ENCODE measurements at regions not wholly inside any gene's neighbourhood (a gene's known extent, or its start where the extent isn't known, plus 50 kb on each side); places are given as distances from the start of the nearest gene placed in this dataset.

DNA sequence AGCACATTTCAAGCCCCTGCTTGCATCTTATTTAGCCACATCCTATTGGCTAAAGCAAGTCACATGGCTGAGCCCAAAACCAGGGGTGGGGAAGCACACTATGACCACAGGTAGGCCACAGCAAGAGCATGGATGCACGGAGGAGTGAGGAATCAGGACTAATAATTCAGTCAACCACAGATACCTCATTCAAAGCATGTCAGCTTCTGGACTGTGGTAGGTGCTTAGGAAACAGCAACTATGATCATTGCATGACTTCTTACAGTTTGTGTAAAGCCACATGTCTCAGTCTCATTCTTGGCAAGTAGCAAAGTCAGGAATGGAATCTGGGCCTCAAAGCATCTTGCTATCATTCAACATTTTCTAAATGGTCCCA is 79.0 kb upstream of the EMX2 start:
- H3K36me3 ChIP-seq (replicated peaks in 1 of 2; ENCODE audit: control insufficient read depth in 1 of 2, insufficient read depth in 2 of 2, low read length in 2 of 2): no peaks in the 10 kb centered on the region
- no peaks in the 10 kb centered on the region for H3K9me3 ChIP-seq (ENCODE audit: low read length)
- no peak for TF ChIP-seq ZNF367 (CRISPR knock-in tag; IDR thresholded peaks at IDR 0.05; ENCODE audit: borderline replicate concordance)
- TF ChIP-seq PCBP2 (optimal IDR thresholded peaks at IDR 0.05; ENCODE audit: low read depth, low read length, poor library complexity, severe bottlenecking): no peak
- no peak for TF ChIP-seq ZNF331 (CRISPR knock-in tag; IDR thresholded peaks at IDR 0.05)
- TF ChIP-seq, protein P1, sequence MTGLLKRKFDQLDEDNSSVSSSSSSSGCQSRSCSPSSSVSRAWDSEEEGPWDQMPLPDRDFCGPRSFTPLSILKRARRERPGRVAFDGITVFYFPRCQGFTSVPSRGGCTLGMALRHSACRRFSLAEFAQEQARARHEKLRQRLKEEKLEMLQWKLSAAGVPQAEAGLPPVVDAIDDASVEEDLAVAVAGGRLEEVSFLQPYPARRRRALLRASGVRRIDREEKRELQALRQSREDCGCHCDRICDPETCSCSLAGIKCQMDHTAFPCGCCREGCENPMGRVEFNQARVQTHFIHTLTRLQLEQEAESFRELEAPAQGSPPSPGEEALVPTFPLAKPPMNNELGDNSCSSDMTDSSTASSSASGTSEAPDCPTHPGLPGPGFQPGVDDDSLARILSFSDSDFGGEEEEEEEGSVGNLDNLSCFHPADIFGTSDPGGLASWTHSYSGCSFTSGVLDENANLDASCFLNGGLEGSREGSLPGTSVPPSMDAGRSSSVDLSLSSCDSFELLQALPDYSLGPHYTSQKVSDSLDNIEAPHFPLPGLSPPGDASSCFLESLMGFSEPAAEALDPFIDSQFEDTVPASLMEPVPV (CRISPR knock-in tag; IDR thresholded peaks at IDR 0.05): no peak
- TF ChIP-seq MED8 (CRISPR knock-in tag; IDR thresholded peaks at IDR 0.05; ENCODE audit: insufficient replicate concordance): no peak
- TF ChIP-seq, protein P2, sequence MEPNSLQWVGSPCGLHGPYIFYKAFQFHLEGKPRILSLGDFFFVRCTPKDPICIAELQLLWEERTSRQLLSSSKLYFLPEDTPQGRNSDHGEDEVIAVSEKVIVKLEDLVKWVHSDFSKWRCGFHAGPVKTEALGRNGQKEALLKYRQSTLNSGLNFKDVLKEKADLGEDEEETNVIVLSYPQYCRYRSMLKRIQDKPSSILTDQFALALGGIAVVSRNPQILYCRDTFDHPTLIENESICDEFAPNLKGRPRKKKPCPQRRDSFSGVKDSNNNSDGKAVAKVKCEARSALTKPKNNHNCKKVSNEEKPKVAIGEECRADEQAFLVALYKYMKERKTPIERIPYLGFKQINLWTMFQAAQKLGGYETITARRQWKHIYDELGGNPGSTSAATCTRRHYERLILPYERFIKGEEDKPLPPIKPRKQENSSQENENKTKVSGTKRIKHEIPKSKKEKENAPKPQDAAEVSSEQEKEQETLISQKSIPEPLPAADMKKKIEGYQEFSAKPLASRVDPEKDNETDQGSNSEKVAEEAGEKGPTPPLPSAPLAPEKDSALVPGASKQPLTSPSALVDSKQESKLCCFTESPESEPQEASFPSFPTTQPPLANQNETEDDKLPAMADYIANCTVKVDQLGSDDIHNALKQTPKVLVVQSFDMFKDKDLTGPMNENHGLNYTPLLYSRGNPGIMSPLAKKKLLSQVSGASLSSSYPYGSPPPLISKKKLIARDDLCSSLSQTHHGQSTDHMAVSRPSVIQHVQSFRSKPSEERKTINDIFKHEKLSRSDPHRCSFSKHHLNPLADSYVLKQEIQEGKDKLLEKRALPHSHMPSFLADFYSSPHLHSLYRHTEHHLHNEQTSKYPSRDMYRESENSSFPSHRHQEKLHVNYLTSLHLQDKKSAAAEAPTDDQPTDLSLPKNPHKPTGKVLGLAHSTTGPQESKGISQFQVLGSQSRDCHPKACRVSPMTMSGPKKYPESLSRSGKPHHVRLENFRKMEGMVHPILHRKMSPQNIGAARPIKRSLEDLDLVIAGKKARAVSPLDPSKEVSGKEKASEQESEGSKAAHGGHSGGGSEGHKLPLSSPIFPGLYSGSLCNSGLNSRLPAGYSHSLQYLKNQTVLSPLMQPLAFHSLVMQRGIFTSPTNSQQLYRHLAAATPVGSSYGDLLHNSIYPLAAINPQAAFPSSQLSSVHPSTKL (CRISPR knock-in tag; IDR thresholded peaks at IDR 0.05): no peak
- TF ChIP-seq ZNF33B (CRISPR knock-in tag; IDR thresholded peaks at IDR 0.05): no peak
- TF ChIP-seq MBNL3 (CRISPR knock-in tag; conservative IDR thresholded peaks at IDR 0.05): no peak
- no peak for TF ChIP-seq RBAK (CRISPR knock-in tag; IDR thresholded peaks at IDR 0.05)
- TF ChIP-seq ZNF678 (CRISPR knock-in tag; IDR thresholded peaks at IDR 0.05): no peak
- TF ChIP-seq, protein P3, sequence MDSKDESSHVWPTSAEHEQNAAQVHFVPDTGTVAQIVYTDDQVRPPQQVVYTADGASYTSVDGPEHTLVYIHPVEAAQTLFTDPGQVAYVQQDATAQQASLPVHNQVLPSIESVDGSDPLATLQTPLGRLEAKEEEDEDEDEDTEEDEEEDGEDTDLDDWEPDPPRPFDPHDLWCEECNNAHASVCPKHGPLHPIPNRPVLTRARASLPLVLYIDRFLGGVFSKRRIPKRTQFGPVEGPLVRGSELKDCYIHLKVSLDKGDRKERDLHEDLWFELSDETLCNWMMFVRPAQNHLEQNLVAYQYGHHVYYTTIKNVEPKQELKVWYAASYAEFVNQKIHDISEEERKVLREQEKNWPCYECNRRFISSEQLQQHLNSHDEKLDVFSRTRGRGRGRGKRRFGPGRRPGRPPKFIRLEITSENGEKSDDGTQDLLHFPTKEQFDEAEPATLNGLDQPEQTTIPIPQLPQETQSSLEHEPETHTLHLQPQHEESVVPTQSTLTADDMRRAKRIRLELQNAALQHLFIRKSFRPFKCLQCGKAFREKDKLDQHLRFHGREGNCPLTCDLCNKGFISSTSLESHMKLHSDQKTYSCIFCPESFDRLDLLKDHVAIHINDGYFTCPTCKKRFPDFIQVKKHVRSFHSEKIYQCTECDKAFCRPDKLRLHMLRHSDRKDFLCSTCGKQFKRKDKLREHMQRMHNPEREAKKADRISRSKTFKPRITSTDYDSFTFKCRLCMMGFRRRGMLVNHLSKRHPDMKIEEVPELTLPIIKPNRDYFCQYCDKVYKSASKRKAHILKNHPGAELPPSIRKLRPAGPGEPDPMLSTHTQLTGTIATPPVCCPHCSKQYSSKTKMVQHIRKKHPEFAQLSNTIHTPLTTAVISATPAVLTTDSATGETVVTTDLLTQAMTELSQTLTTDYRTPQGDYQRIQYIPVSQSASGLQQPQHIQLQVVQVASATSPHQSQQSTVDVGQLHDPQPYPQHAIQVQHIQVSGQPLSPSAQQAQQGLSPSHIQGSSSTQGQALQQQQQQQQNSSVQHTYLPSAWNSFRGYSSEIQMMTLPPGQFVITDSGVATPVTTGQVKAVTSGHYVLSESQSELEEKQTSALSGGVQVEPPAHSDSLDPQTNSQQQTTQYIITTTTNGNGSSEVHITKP (CRISPR knock-in tag; IDR thresholded peaks at IDR 0.05; ENCODE audit: low read depth): no peak
- TF ChIP-seq, protein P4, sequence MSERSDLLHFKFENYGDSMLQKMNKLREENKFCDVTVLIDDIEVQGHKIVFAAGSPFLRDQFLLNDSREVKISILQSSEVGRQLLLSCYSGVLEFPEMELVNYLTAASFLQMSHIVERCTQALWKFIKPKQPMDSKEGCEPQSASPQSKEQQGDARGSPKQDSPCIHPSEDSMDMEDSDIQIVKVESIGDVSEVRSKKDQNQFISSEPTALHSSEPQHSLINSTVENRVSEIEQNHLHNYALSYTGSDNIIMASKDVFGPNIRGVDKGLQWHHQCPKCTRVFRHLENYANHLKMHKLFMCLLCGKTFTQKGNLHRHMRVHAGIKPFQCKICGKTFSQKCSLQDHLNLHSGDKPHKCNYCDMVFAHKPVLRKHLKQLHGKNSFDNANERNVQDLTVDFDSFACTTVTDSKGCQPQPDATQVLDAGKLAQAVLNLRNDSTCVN (CRISPR knock-in tag; IDR thresholded peaks at IDR 0.05; ENCODE audit: borderline replicate concordance): no peak
- TF ChIP-seq FOXC1 (CRISPR knock-in tag; IDR thresholded peaks at IDR 0.05; ENCODE audit: borderline replicate concordance): no peak
- no peak for TF ChIP-seq NCOA1 (CRISPR knock-in tag; IDR thresholded peaks at IDR 0.05)
- TF ChIP-seq ZNF598 (CRISPR knock-in tag; IDR thresholded peaks at IDR 0.05; ENCODE audit: borderline replicate concordance): no peak
- no peaks in the 10 kb centered on the region for H3K79me2 ChIP-seq (ENCODE audit: insufficient read depth, low read length)
- intact Hi-C loops (cut with micrococcal nuclease; ENCODE audit: unreplicated experiment) (no loop called here), in situ Hi-C loops (cut with HindIII; ENCODE audit: extremely low pct_ligation_motif_present, low pct_unique_long_range_greater_than_20kb) (no loop called here)
- no peaks in the 10 kb centered on the region for H4K20me1 ChIP-seq (ENCODE audit: insufficient read depth, low read length)
- H3K27me3 ChIP-seq (ENCODE audit: control insufficient read depth in 1 of 2, insufficient read depth in 2 of 2, low read length in 2 of 2): no peaks in the 10 kb centered on the region; a peak in 1 of 5 replicates
- H3K27ac ChIP-seq (ENCODE audit: extremely low read length, insufficient read depth, low read length): no peak overlapping the region
- no TSS peak for BruUV-seq (replicated peaks)
- H3K4me1 ChIP-seq (ENCODE audit: insufficient read depth, low read length): no peaks in the 10 kb centered on the region
- H3K4me3 ChIP-seq (replicated peaks in 1 of 3; ENCODE audit: insufficient read depth in 1 of 3, low read depth in 2 of 3, low read length in 3 of 3): no peak overlapping the region
- H3K9ac ChIP-seq (ENCODE audit: insufficient read depth, low read depth, low read length): no peak overlapping the region
- FAIRE-seq (no peak), ATAC-seq (no peak), DNase-seq (ENCODE audit: low spot score) (no peak)
- CTCF ChIA-PET (ENCODE audit: low intra/inter-chr PET ratio, low total read pairs): no interaction called here
- no peak overlapping the region for H2AFZ ChIP-seq (ENCODE audit: low read length)
- POLR2A ChIA-PET: no interaction called here
- H3K4me2 ChIP-seq (ENCODE audit: low read depth, low read length): no peak overlapping the region
- WGBS (ENCODE audit: low lambda C conversion rate): no CpG with 5 or more reads among the region's 1 CpG

Measured in HepG2 (cell line).